GM19043 (cell line): ENCODE measurements at regions not wholly inside any gene's neighbourhood (a gene's known extent, or its start where the extent isn't known, plus 50 kb on each side); places are given as distances from the start of the nearest gene placed in this dataset.

Experiments used
- ATAC-seq: cut with Tn5 transposase; IDR thresholded peaks from one replicate; pipeline ENCODE4 v1.9.1; 2021; ENCODE audit warnings: low read depth; ENCODE audit not compliant: unreplicated experiment

- ATAC-seq = no peak
These were observed 66.6 kb upstream of the HS3ST1 start for GRCh38 chr4:11495291-11495690.

GRCh38 chr4:11494232-11494631 is 65.5 kb upstream of the HS3ST1 start:
- ATAC-seq = no peak

GRCh38 chr4:11489453-11490083 is 60.9 kb upstream of the HS3ST1 start:
- no peak for ATAC-seq

- ATAC-seq = no peak
These were observed 60.2 kb upstream of the HS3ST1 start for GRCh38 chr4:11488657-11489452.

GRCh38 chr4:11487868-11488544 is 59.3 kb upstream of the HS3ST1 start:
- ATAC-seq = no peak

GRCh38 chr4:11487139-11487538 is 58.4 kb upstream of the HS3ST1 start:
- no peak for ATAC-seq

- ATAC-seq = no peak
These were observed 57.2 kb upstream of the HS3ST1 start for GRCh38 chr4:11485926-11486325.

GRCh38 chr4:11484531-11484930 is 55.8 kb upstream of the HS3ST1 start:
- ATAC-seq = no peak

GRCh38 chr4:11483046-11483445 is 54.4 kb upstream of the HS3ST1 start:
- ATAC-seq = no peak

- peak; percentile 89 for ATAC-seq
These were observed 52.0 kb upstream of the HS3ST1 start for GRCh38 chr4:11480683-11481082.
